ENCODE measurements at regions not wholly inside any gene's neighbourhood (a gene's known extent, or its start where the extent isn't known, plus 50 kb on each side); places are given as distances from the start of the nearest gene placed in this dataset.

DNA sequence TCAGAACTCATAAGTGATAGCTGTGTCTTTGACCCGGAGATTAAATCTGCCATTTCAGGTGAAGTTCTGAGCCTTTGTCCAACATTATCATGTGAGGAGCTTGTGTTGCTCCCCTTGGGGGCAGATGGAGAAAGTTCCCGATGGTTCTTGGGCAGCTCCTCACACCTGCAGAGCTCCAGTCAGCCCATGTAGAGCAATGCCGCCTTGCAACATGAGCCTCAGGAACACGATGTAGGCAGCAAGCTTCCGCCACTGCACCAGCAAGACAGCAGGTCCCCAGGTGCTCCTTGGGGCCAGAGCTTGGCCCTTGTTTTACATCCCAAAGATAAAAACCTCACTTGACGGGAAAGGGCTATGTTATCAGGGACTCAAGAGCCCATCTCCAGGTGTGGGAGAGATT lies 292.7 kb downstream of the IRX1 start:
- dilution Hi-C loops (cut with MboI; ENCODE audit: extremely low pct_ligation_motif_present, low sequenced_read_pairs) (no loop called here), intact Hi-C loops (cut with micrococcal nuclease) (no loop called here)
- Histone ChIP-seq H3K9me3 (replicated peaks; ENCODE audit: control insufficient read depth, insufficient read depth, low read length) (peaks cover 4% of the 10 kb centered on the region), H3K4me2 (ENCODE audit: insufficient read depth, low read length) (no peak overlapping the region), H3K9me1 (replicated peaks; ENCODE audit: control insufficient read depth, extremely low read depth, insufficient read depth, low read length) (no peaks in the 10 kb centered on the region), H3K9ac (replicated peaks; ENCODE audit: extremely low read depth, insufficient read depth, low read length) (no peak overlapping the region), H3K4me3 (replicated peaks in 1 of 3; ENCODE audit: insufficient read depth in 1 of 3, low read depth in 1 of 3, low read length in 3 of 3) (no peak overlapping the region), H3K27me3 (ENCODE audit: control insufficient read depth in 2 of 2, insufficient read depth in 2 of 2, low read length in 2 of 2) (no peaks in the 10 kb centered on the region), H3K36me3 (ENCODE audit: control insufficient read depth in 2 of 2, extremely low read depth in 1 of 2, insufficient read depth in 2 of 2, low read length in 2 of 2) (no peaks in the 10 kb centered on the region), H3K27ac (ENCODE audit: insufficient read depth, low read depth, low read length) (no peak overlapping the region), H4K20me1 (replicated peaks; ENCODE audit: control insufficient read depth, extremely low read depth, insufficient read depth, low read length) (no peaks in the 10 kb centered on the region), H3K4me1 (ENCODE audit: control insufficient read depth, extremely low read depth, insufficient read depth, low read length) (no peaks in the 10 kb centered on the region), H3K79me2 (ENCODE audit: control insufficient read depth, insufficient read depth, low read length) (no peaks in the 10 kb centered on the region), H2AFZ (ENCODE audit: low read depth, low read length) (no peak overlapping the region)
- no TSS peak for BruUV-seq (replicated peaks)
- no peak for FAIRE-seq
- no peak for DNase-seq (ENCODE audit: low read depth, low spot score)
- TF ChIP-seq POLR2A (IDR thresholded peaks at IDR 0.05; ENCODE audit: low read depth, low read length) (no peak), POLR2AphosphoS5 (IDR thresholded peaks at IDR 0.05; ENCODE audit: insufficient read depth, low read depth, low read length) (no peak), EZH2 (IDR thresholded peaks at IDR 0.05; ENCODE audit: borderline replicate concordance, low read depth, low read length, severe bottlenecking) (no peak), JUN (IDR thresholded peaks at IDR 0.05; ENCODE audit: borderline replicate concordance, insufficient read depth, insufficient read length, low read depth) (no peak), GATA2 (IDR thresholded peaks at IDR 0.05; ENCODE audit: insufficient read depth, insufficient read length, low read depth, low read length) (no peak), MYC (IDR thresholded peaks at IDR 0.05; ENCODE audit: low read depth, low read length) (no peak), FOS (IDR thresholded peaks at IDR 0.05; ENCODE audit: borderline replicate concordance, insufficient read depth, low read length) (no peak)
- TF ChIP-seq, protein P1, sequence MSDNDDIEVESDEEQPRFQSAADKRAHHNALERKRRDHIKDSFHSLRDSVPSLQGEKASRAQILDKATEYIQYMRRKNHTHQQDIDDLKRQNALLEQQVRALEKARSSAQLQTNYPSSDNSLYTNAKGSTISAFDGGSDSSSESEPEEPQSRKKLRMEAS (IDR thresholded peaks at IDR 0.05; ENCODE audit: insufficient read depth, insufficient read length), result no peak
- TF ChIP-seq, protein P2, sequence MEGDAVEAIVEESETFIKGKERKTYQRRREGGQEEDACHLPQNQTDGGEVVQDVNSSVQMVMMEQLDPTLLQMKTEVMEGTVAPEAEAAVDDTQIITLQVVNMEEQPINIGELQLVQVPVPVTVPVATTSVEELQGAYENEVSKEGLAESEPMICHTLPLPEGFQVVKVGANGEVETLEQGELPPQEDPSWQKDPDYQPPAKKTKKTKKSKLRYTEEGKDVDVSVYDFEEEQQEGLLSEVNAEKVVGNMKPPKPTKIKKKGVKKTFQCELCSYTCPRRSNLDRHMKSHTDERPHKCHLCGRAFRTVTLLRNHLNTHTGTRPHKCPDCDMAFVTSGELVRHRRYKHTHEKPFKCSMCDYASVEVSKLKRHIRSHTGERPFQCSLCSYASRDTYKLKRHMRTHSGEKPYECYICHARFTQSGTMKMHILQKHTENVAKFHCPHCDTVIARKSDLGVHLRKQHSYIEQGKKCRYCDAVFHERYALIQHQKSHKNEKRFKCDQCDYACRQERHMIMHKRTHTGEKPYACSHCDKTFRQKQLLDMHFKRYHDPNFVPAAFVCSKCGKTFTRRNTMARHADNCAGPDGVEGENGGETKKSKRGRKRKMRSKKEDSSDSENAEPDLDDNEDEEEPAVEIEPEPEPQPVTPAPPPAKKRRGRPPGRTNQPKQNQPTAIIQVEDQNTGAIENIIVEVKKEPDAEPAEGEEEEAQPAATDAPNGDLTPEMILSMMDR (IDR thresholded peaks at IDR 0.05; ENCODE audit: extremely low read depth in 1 of 2, insufficient read depth in 1 of 2, low read depth in 1 of 2, low read length in 2 of 2), result no peak
- ChIA-PET CTCF (no interaction called here), POLR2A (no interaction called here)
